Stimulated activated CD8-positive, alpha-beta memory T cell treated with anti-CD3 and anti-CD28 coated beads, Interleukin-4, amount 100 ng/mL, for 48 hours (primary cell): ENCODE measurements at regions not wholly inside any gene's neighbourhood (a gene's known extent, or its start where the extent isn't known, plus 50 kb on each side); places are given as distances from the start of the nearest gene placed in this dataset.
"Not testable (repeated sequence)": the region's sequence is repeated elsewhere in the genome, so short reads cannot be mapped to it uniquely, and the experiment has no call there.

ENCODE experiments used
- DNase-seq: peaks from one replicate; pipeline ENCODE4 v3.0.0-alpha.2; 2020

GRCh38 chr5:56310711-56311204, 77.6 kb upstream of the ANKRD55 start:
- DNase-seq: no peak

DNA sequence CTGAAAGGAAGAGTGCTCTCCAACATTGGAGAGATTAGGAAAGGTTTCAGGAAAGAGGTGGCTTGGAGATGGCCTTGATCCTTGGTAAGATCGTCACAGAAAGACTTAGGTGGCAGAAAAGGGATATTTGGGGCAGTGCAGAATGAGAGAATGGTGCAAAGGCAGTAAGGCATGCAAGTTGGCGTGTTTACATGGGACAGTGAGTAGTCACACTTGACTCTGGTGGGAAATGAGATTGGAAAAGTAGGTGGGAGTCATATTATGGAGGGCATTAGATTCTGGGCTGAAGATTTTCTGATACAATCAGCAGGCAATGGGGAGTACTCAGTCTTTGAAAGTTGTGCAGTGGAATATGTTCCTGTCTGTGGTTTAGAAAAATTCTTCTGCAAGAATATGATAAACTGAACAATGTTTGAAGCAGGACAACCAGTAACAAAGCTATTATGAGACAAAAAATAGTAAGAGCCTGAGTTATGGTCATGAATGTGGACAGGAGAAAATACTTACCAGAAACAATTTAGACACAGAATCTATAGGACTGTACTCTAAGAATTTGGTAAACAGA, 76.2 kb upstream of the ANKRD55 start:
- no peak for DNase-seq

DNA sequence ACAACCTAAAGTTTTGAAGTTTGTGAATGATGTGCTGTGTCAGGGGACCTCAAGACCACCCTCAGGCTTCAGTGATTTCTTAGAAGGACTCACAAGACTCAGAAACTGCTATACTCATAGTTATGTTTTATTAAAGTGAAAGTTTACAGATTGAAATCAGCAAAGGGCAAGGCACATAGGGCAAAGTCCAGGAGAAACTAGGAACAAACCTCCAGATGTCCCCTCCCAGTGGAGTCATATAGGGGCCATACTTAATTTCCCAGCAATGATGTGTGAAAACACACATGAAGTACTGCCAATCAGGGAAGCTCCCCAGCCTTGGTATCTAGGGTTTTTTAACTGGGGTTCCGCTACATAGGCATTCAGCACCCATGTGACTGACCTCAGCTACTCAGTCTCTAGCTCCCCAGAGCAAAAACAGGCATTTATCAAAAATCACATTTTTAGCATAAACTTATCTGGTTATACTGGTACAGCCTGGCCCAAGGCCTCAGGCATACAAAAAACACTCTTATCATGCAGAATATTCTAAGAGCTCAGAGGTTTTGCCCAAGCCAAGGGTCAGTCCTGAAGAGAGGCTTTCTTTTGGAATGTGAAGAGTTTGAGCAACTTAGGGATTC, 74.7 kb upstream of the ANKRD55 start:
- DNase-seq: no peak

- no peak for DNase-seq
Measured at GRCh38 chr5:56306433-56307150, 73.5 kb upstream of the ANKRD55 start.

DNA sequence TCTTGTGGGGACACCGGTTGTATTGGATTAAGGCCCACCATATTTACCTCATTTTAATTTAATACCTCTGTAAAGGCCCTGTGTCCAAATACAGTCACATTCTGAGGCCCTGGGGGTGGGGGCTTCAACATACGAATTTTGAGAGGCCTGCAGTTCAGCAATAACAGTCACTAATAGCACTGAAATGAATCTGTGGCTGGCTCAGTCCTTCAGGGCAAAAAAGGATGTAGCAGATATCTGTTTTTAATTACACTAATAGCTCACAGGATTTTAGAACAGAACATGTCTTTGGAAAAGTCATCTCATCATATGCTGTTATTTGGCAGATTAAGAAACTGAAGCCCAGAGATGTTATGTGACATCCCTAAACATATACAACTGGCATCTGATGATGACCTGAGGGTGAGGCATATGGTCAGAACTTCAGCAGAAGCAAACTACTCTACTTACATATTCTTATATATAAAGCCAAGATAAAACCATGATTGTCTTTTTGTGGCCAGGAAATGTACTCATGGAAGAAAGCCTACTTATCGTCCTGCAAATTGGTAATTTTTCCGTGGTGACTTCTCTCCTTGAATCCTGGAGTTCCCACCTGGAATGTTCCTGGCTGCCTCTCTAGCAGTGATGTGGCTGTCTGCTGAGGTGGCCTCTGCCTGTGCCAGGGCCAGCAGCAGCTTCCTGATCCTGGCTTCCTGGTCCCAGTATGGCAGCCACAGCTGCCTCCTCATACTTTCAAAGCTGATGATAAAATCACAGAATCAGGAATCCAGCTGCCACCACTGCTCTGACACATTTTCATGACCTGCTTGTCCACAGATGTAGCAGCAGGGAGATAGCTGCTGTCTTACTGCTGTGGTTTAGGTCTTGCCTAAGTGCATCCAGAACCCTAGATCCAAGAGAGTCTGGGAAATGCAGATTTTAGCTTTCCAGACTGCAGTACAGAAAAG, 72.1 kb upstream of the ANKRD55 start:
- DNase-seq: no peak

DNA sequence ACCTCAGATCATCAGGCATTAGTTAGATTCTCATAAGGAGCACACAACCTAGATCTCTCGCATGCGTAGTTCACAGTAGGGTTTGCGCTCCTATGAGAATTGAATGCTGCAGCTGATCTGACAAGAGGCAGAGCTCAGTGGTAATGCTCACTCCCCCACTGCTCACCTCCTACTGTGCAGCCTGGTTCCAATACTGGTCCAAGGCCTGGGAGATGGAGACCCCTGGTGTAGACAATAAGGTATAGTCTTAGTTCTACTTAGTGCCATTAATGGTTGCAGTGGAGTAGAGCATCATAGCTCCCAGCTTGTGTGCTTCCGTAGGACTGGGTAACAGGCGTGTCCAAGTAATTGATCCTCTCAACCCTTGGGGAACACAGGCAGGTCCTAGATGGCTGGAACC, 70.4 kb upstream of the ANKRD55 start:
- no peak for DNase-seq

GRCh38 chr5:56302027-56302426, 68.9 kb upstream of the ANKRD55 start:
- no peak for DNase-seq

- DNase-seq: no peak
Measured at GRCh38 chr5:56301069-56301468, 67.9 kb upstream of the ANKRD55 start.

DNA sequence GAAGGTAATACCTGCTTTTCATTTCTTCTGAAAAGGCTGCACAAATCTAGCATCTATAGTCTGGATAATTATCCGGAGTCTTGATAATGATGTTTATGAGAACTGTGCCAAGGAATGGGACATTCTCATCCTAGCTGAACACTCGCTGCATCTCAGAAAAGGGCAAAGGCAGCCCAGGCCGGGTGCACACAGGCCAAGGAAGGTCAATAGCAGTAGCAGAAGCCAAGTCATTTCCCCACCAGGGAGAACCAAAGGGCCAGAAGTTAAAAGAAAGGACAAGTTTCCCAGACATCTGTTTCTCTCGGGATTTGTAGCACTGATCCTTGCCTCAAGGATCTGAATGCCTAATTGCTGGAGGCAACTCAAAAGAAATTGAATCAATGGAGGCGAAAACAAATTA, 66.1 kb upstream of the ANKRD55 start:
- DNase-seq: no peak

DNA sequence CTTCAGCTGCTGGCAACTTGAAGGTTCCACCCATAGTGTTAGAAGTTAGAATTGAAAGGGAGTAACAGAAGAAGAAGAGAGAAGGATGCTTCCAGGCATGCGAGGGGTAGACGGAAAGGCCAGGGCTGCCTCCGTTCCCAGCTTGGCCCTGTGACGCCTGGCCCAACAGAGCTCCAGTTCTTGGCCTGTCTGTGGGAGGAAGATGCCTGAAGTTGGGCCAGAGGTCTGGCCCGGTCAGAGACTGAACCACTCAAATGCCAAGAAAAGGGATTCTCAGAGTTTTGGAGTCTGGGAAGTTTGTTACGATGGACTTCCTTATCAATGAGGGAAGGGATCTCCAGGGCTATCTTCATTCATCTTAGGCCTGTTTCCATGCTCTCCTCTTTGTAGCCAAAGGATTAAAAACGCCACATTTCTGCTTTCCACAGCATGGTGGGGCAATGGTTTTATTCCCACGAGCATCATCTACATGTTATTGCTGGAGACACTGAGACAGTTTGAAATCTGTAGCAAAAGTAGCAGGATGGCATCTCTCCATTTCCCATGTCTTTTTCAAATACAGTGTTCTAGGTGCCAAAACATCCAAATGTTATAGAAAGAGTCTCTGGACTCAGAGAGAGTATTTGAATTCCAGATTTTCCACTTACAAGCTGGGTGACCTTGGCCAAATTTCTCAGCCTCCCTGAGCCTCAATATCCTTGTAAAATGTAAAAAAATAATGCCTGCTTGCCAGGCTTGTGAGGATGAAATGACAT, 65.4 kb upstream of the ANKRD55 start:
- no peak for DNase-seq

DNA sequence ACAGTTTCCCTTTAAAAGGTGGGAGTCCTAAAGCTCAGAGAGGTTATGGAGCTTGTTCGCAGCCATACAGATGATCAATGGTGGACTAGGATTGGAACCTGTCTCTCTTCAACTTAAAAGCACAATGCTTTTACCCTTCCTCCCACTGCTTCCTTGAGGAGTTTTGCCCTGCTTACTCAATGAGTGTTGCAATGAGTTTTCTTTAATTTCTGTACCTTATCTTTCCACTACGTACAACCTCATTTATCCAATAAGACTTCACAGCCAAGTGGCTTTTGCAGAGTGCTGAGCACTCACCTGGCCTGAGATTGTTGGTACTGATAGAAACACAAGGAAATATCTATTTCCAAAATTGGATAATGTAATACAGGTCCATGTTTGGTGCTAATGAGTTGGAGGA, 64.7 kb upstream of the ANKRD55 start:
- no peak for DNase-seq

DNA sequence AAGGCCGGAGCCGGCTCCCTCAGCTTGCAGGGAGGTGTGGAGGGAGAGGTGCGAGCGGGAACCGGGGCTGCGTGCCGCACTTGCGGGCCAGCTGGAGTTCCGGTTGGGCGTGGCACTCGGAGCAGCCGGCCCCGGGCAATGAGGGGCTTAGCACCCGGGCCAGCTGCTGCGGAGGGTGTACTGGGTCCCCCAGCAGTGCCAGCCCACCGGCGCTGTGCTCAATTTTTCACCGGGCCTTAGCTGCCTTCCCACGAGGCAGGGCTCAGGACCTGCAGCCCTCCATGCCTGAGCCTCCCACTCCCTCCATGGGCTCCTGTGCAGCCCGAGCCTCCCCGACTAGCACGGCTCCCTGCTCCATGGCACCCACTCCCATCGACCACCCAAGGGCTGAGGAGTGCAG, 62.2 kb upstream of the ANKRD55 start:
- DNase-seq: not testable (repeated sequence)

DNA sequence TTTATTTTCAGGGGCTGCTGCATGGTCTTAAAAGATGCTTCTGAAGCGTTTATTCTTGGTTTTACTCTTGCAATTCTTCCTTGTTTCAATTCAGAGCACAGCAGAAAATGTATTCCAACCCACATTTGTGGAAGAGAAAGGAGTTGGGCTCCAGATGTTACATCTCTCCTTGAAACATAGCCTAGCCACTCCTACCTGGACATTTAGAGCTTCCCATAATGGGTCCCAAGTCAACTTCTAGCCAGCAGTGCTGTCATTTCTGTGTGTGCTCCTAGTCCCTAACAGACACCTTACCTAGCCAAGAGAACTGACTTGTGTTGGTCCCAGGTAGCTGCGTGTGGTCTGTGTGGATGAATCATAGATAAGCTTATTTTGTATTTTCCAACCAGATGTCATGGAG, 61.2 kb upstream of the ANKRD55 start:
- DNase-seq: no peak

GRCh38 chr5:56292874-56293273, 59.7 kb upstream of the ANKRD55 start:
- DNase-seq: not testable (repeated sequence)

- DNase-seq: no peak
Measured at GRCh38 chr5:56291661-56292374, 58.7 kb upstream of the ANKRD55 start.

GRCh38 chr5:56291079-56291643, 58.0 kb upstream of the ANKRD55 start:
- no peak for DNase-seq

DNA sequence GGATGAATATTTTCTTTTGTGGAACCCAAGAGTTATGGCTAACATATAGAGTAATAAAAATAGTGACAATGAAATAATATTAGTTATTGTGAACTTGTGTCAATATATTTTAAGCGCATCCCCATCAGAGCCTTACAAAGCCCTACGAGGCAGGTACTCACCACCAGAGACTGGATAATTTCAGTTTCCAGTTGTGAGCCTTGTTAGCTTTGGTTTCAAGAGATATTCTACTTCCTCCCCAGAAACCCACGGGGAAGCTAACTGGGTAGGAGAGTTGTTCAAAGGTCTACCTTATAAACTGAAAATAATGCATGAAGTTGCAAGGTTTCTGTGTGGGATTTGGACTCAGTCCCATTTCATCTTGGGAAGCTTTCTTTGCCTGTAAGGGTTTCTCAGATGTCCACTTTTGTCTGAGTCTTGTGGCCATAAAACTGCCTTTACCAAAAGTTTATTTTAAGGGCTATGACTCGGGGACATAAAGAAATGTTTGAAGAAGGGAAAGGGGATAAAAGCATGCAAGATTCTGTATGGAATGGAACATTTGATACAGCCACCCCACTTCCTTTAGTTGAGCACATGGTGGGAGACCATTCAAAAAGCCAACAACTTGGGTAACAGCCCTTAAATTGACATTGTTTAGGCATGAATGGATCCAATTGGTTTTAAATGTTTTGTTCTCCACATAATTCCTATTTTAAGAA, 57.4 kb upstream of the ANKRD55 start:
- DNase-seq: no peak

- no peak for DNase-seq
Measured at GRCh38 chr5:56289602-56289987, 56.5 kb upstream of the ANKRD55 start.

GRCh38 chr5:56288873-56289601, 55.9 kb upstream of the ANKRD55 start:
- no peak for DNase-seq
